ENCODE measurements at regions not wholly inside any gene's neighbourhood (a gene's known extent, or its start where the extent isn't known, plus 50 kb on each side); places are given as distances from the start of the nearest gene placed in this dataset.
A peak's percentile ranks its signal among the peaks of the same experiment; 100 is the strongest.

DNA sequence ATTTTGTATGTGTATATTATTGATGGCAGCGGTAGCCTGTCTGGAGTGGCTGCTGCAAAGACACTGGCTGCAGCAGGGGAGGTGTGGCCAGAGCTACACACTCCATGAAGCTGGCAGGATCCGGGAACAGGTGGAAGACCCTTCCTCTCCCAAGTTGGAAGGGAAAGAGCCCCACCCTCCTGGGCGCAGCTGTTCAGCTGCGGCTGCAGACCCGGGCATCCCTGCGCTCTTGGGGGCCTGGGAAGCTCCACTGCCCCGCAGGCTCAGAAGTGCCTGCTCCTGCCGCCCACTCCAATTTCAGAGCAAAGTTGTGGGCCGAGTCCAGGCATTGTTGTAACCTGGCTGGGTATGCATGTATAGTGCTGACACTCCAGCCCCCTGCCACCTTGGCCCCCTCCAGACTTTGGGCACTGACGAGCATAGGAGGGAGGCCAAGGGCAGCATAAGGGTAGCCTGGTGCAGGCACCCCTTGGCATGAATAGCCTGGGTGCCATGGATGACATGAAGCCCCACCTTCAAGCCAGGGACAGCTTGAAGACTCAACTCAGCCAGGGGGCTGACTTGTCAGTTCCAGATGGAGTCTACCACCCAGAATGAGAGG lies 90.7 kb upstream of the TMEM168 start:
- DNase-seq = no peak

DNA sequence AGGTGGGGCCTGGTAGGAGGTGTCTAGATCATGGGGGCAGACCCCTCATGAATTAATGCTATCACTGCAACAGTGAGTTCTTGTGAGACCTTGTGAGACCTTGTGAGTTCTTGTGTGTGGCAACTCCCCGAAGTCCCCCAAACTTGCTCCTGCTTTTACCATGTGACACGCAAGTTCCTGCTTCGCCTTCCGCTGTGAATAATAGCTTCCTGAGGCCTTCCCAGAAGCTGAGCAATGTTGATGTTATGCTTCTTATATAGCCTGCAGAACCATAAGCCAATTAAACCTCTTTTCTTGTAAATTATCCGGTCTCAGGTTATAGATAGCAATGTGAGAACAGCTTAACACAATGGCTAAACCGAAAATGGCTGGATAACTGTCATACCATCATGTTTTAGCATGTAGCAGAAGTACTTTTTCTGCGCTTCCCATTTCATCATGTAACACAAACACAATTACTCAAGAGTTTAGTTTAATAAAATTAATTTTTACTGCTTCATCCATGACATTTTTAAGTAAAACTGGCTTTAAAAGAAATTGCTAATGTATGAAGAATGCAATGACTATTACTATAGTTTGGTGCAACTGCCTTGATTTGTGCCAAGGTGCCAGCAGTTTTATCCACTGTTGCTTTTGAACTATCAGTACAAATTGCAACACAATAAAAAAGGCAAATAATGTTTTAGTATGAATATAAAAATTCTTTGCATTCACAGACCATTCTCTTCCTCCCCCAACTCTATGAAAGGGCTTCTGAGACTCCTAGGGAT lies 87.7 kb upstream of the TMEM168 start:
- peak in 1 of 4 experiments; percentile 2 for DNase-seq

DNA sequence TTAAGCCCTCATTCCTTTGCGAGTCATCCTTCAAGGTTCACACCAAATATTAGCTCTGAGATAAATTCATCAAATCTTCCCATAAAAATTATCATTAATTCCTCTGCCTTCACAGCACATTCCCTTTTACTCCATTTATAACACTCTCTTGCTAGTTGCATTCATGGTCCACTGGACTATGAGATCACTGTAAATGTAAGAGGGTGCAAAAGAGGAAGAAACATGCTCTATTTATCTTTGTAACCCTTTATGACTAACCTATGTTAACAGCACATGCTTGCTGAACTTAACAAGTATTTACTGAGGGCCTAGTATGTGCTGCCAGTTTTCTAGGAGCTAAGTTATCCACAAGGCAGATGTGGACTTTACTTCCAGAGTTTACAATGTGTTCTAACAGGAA lies 86.7 kb upstream of the TMEM168 start:
- peak in 2 of 4 experiments; percentile 24 to 32 for DNase-seq

DNA sequence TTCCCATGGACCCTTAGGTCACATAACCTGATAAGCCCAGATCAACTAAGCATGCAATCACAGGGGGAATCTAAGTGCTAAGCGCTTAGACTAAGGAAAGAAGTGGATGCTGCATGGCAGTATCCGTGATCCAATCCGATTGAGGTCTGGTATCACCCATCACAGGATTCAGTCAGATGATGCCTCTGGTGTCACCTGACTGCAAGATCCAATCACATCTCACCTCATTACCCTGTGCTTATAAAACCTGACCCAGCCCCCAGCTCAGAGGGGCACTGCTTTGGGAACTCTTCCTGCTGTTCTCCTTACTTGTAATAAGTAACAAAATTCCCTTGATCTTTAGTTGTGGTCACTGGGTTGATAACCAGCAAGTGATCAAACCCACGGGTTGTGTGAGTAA lies 84.7 kb upstream of the TMEM168 start:
- no peak for DNase-seq

DNA sequence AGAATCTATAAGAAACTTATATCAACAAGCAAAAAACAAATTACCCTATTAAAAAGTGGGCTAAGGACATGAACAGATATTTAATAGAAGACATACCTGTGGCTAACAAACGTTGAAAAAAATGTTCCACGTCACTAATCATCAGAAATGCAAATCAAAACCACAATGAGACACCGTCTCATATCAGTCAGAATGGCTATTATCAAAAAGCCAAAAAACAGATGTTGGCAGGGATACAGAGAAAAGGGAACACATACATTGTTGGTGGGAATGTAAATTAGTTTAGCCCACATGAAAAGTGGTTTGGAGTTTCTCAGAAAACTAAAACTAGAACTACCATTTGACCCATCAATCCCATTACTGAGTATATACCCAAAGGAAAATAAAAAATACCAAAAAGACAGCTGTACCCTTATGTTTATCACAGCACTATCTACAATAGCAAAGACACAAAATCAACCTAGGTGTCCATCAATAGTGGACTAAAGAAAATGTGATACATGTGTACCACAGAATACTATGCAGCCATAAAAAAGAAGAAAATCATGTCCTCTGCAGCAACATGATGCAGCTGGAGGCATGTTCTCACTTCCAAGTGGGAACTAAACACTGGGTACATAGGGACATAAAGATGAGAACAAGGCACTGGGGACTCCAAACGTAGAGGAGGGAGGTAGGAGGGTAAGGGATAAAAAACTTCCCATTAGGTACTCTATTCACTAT lies 83.8 kb upstream of the TMEM168 start:
- DNase-seq = no peak

DNA sequence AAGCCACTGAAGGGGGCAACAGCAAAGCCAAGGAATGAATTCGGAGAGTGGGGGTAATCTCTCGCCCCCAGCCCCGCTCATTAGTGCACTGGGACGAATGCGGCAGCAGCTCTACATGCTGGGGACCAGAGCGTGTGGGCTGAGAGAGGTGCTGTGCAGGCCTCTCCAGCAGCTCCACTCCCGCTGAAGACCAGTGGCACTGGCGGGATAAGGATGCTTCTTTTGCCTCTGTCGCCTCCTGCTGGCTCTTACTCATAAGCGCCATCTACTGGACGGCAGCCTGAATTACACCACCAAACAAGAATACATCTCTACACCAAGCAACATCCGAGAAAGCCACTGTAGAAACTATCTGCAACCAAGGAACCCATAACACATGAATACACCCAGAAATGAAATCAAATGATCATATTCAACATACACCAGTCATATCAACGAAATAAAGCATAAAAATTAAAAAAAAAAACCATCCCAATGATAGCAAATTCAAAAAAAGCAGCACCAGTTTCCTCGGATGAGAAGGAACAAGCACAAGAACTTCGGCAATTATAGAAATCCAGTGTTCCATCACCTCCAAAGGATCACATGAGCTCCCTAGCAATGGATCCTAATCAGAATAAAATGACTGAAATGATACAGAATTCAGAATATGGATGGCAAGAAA lies 79.0 kb upstream of the TMEM168 start:
- peak; percentile 18 to 48 (median 40) for DNase-seq

DNA sequence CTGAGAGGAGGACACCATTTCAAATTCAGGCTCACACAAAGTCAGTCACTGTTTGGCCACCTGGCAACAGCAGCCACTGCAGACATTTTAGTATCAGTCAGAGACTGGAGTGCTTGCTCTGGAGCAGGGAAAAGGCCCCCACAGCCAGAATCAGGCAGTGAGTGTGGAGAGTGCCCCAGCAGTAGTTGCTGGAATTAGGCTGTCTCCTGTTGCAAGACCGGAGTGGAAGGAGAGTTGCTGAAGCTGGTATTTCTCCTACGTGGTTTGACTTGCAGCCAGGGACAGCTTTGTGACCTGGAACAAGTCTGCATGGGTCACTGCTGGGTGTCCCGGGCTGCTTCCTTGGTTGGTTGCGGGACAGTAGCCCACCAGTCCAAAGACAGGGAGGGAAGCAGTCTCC lies 78.4 kb upstream of the TMEM168 start:
- DNase-seq = no peak

DNA sequence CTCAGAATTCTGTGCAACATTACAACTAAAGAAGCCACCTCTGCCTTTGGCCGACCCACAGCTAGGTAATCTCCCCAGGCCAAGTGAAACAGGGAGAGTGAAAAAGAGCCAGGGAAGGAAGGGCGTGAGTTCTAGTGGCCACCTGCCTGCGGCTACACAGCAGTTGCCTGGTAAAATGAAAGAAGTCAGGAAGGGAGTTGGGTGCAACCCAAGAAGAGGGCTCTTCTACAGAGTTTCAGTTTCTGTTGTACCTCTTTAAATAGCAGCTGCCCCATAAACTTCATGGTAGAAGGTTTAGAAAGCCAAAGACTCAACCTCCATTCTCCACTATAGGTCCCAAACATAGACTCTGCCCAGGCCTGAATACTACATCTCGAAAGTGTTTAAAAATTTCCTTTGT lies 76.2 kb upstream of the TMEM168 start:
- no peak for DNase-seq

DNA sequence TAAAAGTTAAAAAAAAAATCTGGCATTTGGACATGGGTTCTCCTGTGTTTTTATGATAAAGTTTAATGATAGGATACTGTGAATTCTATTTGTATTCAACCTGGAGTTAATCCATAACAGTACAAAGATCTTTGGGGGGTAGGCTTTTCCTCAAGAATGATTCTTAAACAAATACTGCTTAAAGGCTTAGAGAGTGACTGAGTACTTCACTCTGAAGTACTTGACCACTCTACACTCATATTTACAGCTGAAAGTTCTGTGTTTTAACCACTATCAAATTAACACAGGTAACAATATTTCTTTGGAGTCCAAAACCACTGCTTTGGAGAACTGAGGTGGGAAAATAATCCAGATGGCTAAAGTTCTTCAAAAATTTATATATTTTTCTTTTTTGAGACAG lies 74.2 kb upstream of the TMEM168 start:
- DNase-seq = no peak

DNA sequence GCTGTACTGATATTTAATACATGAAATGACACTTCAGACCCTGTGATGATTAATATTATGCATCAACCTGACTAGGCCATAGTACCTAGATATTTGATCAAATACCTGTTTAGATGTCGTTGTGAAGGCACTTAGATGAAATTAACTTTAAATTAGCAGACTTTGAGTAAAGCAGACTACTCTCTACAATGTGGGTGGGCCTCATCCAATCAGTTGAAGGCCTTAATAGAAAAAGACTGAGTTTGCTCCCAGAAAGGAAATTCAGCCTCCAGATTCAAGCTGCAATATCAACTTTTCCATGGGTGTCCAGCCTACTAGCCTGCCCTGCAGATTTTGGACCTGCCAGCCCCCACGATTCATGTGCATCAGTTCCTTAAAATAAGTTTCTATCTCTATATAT lies 68.6 kb upstream of the TMEM168 start:
- no peak for DNase-seq

DNA sequence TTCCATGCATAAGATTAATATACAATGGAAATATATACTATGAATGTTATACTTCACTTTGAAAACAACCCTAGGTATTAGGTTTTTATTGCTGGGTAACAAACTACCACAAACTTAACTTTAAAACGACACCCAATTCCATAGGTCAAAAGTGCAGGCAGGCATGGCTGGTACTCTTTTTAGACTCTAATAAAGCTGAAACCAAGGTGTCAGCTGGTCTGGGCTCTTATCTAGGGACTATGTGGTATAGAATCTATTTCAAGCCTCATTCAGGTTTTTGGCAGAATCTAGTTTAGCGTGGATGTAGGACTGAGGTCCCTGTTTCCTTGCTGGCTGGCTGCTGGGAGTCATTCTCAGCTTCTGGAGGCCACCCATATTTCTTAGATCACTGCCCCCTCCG lies 65.0 kb upstream of the TMEM168 start:
- no peak for DNase-seq

DNA sequence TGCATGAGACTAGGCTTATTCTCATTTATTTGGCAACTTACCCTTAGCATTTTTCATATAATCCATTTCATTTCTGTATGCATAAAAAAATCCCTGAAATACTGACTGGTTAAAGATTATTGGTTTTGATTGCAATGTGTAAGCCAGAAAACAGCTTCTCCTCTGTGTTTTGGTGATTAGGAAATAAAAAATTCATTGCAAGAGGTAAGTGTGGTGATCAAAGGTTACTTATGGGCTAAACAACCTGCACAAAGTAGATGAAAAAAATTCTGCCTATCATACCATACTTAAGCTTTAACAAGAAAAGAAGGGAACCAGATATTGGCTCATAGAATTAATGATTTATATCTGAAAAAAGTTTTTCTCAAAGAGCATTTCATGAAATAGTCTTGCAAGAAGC lies 64.0 kb upstream of the TMEM168 start:
- DNase-seq = no peak

DNA sequence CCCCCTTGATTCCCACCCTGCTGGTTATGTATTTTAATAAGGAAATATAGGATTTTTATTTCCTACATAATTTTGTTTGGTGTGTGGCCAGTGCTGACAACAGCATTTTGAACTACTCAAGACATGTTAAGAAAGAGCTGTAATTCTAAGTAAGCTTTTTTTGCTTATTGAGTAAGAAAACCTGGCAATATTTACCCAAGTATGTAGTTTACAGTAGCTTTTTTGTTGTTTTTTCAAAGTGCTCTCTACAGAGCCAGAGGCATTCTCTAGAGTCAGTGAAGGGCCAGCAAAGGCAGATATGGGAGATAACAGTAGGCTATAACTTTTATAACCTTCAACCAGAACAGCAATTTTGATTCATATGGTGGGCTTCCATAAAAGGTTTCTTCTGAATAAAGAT lies 63.2 kb upstream of the TMEM168 start:
- peak in 1 of 4 experiments; percentile 2 for DNase-seq

DNA sequence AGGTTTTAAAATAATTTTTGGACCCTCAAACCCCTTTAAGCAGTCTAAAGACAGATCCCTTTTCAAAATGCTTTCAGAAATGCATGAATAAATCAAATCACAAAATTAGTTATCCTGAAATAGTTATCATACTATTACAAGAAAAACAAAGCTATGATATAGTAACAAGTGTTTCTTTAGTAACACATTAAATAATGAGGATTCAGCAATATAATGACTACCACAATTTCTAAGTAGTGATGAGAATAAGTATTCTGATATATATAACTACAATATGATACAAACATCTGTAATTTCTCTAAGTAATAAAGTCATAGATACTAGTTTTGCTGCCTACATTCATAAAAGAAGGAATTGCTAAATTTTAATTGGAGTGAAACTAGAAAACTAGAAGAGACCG lies 53.0 kb upstream of the TMEM168 start:
- no peak for DNase-seq
